Erythroblast (primary cell): ENCODE measurements at regions not wholly inside any gene's neighbourhood (a gene's known extent, or its start where the extent isn't known, plus 50 kb on each side); places are given as distances from the start of the nearest gene placed in this dataset.

ENCODE experiments used
- GATA1 ChIP-seq: IDR thresholded peaks from 2 replicates; pipeline ENCODE4 v1.6.1; 2011; ENCODE audit warnings: low read depth, mild to moderate bottlenecking, control low read depth, low read length, moderate library complexity
- POLR2A ChIP-seq: IDR thresholded peaks from 2 replicates; pipeline ENCODE4 v1.6.1; 2011; ENCODE audit warnings: mild to moderate bottlenecking, low read length

- TF ChIP-seq POLR2A (no peak), GATA1 (no peak)
Measured at GRCh38 chr20:48302844-48303542, 517.7 kb upstream of the SULF2 start.
